HG03460 (cell line): ENCODE measurements at regions not wholly inside any gene's neighbourhood (a gene's known extent, or its start where the extent isn't known, plus 50 kb on each side); places are given as distances from the start of the nearest gene placed in this dataset.

Source experiments
- ATAC-seq: cut with Tn5 transposase; IDR thresholded peaks from one replicate; pipeline ENCODE4 v1.9.1; 2021; ENCODE audit not compliant: unreplicated experiment

GRCh38 chr12:68501226-68501625 lies 109.5 kb upstream of the RAP1B start:
- ATAC-seq = no peak

- ATAC-seq = no peak
Observed at GRCh38 chr12:68505970-68506369, 104.7 kb upstream of the RAP1B start.

GRCh38 chr12:68506619-68507018 lies 104.1 kb upstream of the RAP1B start:
- ATAC-seq = no peak

GRCh38 chr12:68507657-68508056 lies 103.0 kb upstream of the RAP1B start:
- ATAC-seq = no peak

DNA sequence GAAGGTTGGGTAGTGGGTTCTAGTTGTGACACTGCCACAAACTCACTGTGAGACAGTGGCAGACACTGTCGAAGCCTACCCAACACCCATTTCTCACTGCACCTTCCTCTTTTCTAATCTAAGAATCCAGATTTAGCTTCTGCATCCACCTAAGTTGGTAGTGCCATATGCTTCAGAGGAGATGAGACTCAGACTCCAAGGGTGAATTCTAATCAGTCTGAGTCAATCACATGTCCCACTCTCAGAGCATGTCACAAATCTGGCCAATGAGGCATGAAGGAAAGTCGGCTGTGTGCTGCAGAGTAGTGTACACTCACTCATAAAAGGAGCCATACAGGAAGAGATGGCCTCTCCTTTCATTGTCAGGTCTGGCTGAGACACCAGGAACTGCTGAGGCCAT lies 102.1 kb upstream of the RAP1B start:
- ATAC-seq = no peak

- no peak for ATAC-seq
Observed at GRCh38 chr12:68509242-68509641, 101.5 kb upstream of the RAP1B start.

GRCh38 chr12:68510397-68510796 lies 100.3 kb upstream of the RAP1B start:
- ATAC-seq = no peak

DNA sequence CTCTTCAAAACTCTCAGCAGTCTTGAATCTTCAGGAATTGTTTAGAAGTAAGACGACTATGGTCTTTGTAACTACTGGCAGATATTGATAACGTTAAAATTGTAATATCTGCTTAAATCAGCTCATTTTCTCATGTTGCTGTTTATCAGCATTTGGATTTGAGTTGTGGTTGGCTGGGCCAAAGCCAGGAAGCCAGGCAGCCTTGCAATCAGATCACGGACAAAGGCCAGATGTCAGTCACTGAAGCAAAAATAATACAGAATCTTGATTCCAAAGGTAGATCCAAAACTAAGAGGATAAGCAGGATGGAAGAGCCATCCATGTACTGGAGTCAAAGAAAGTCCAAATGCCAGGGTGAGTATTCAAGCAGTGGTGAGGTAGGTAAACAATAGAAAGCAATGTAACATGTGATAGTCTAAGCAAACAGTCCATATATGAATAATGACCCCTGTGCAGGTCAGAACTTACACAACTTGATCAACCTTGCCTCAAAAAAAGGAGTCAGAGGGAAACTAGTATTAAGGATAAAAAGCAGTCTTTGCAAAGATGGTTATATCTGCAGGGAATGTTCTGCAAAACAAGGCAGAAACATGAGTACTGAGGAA lies 95.8 kb upstream of the RAP1B start:
- no peak for ATAC-seq

GRCh38 chr12:68515793-68516192 lies 94.9 kb upstream of the RAP1B start:
- ATAC-seq = no peak

GRCh38 chr12:68521321-68521839 lies 89.3 kb upstream of the RAP1B start:
- no peak for ATAC-seq

GRCh38 chr12:68521848-68522502 lies 88.7 kb upstream of the RAP1B start:
- no peak for ATAC-seq

DNA sequence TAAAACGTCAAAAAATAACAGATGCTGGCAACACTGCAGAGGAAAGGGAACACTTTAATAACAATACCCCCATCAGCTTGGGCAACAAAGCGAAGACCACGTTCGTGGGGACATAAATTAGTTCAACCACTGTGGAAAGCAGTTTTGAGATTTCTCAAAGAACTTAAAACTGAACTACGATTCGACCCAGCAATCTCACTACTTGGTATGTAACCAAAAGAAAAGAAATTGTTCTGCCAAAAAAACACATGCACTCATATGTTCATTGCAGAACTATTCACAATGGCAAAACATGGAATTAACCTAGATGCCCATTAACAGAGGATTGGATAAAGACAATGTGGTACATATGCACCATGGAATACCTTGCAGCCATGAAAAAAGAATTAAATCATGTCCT lies 81.2 kb upstream of the RAP1B start:
- ATAC-seq = no peak

DNA sequence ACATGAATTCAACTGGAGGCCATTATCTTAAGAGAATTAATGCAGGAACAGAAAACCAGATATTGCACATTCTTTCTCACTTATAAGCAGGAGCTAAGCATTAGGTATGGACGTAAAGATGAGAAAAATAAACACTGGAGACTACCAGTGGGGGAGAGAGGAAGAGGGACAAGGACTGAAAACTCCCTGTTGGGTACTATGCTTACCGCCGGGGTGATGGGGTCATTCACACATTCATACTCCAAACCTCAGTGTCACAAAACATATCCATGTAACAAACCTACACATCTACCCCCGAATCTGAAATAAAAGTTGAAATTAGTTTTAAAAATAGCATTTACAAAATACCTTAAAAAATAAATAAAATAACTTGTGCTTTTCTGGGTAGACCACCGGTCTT lies 80.8 kb upstream of the RAP1B start:
- no peak for ATAC-seq

- no peak for ATAC-seq
Observed at GRCh38 chr12:68530299-68530698, 80.4 kb upstream of the RAP1B start.

- ATAC-seq = no peak
Observed at GRCh38 chr12:68530965-68531364, 79.7 kb upstream of the RAP1B start.

- no peak for ATAC-seq
Observed at GRCh38 chr12:68532204-68532886, 78.4 kb upstream of the RAP1B start.

DNA sequence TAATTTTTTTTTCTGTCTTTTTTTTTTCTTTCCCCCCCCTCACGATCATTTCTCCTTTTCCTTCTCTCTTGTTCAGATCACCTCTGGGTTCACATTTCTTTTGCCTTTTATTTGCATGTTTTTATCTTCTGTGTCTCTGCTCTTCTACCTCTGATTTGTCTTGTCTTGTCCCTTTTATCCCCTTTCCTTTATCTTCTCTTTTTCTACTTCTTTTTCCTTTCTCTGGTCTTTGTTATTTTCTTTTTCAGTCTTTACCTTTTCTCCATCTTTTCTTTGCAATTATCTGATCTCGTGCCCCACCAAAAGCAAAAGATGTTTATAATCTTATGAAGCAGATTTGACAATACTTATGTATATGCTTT lies 77.8 kb upstream of the RAP1B start:
- ATAC-seq = no peak

DNA sequence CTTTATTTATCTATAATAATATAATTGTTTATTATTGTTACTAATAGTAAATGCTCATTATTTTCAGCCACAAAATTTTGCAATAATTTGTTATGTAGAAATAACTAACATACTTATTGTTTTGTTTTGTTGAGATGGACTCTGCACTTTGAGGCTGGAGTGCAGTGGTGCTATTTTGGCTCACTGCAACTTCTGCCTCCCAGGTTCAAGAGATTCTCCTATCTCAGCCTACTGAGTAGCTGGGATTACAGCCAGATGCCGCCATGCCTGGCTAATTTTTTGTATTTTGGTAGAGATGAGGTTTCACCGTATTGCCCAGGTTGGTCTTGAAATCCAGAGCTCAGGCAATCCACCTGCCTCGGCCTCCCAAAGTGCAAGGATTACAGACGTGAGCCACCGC lies 76.6 kb upstream of the RAP1B start:
- ATAC-seq = no peak

DNA sequence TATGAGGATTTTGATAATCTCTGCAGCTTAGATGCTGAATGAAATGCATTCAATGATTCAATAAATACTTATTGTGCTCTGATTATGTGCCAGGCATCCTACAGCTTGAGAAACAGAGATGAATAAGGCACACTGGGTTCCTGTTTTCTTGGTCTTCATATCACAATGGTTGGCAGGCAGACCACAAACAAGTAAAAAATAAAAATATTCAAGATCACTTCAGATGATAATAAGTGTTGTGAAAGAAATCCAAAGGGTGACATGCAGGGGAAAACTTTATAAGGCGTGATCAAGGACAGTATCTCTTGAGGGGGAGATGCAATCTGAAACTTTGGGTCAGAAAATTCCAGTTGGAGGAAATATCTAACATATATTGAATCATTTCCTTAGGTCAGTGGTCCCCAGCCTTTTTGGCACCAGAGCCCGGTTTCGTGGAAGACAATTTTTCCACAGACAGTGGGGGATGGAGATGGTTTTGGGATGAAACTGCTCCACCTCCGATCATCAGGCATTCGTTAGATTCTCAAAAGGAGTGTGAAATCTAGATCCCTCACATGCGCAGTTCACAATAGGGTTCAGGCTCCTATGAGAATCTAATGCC lies 73.7 kb upstream of the RAP1B start:
- ATAC-seq = no peak

- no peak for ATAC-seq
Observed at GRCh38 chr12:68537571-68537970, 73.1 kb upstream of the RAP1B start.

GRCh38 chr12:68538726-68539614 lies 71.7 kb upstream of the RAP1B start:
- peak; percentile 49 for ATAC-seq
